CD14-positive monocyte (primary cell): ENCODE measurements at regions not wholly inside any gene's neighbourhood (a gene's known extent, or its start where the extent isn't known, plus 50 kb on each side); places are given as distances from the start of the nearest gene placed in this dataset.

Experiments used
- DNase-seq, 3 donors: peaks; one replicate each; pipeline ENCODE4 v3.0.0-alpha.2; 2011 to 2022
- H2AFZ ChIP-seq: 2 replicates; pipeline ENCODE4 v1.6.0; 2012; ENCODE audit warnings: mild to moderate bottlenecking, low read depth, low read length, inconsistent platforms; ENCODE audit not compliant: insufficient read depth, poor library complexity, severe bottlenecking
- H3K27ac ChIP-seq, 2 donors: 1 replicate in 1 of 2; 2 replicates in 1 of 2; pipeline ENCODE4 v1.5.1; 2012 to 2013; ENCODE audit warnings: low read length in 2 of 2, control low read depth in 1 of 2, inconsistent platforms in 1 of 2, low read depth in 1 of 2, mild to moderate bottlenecking in 1 of 2
- H3K27me3 ChIP-seq, 2 donors: one replicate each; pipeline versions ENCODE4 v1.6.0 to v1.6.1; 2011 to 2013; ENCODE audit warnings: low read length in 2 of 2; ENCODE audit not compliant: control insufficient read depth in 2 of 2, insufficient read depth in 2 of 2
- H3K36me3 ChIP-seq, 2 donors: replicated peaks in 1 of 2; 1 replicate in 1 of 2; 2 replicates in 1 of 2; pipeline versions ENCODE4 v1.5.1 to v1.6.1; 2012 to 2013; ENCODE audit warnings: low read length in 2 of 2, control low read depth in 1 of 2, inconsistent platforms in 1 of 2, mild to moderate bottlenecking in 1 of 2; ENCODE audit not compliant: insufficient read depth in 2 of 2, control insufficient read depth in 1 of 2
- H3K4me1 ChIP-seq, 2 donors: 1 replicate in 1 of 2; 2 replicates in 1 of 2; pipeline versions ENCODE4 v1.5.1 to v1.6.1; 2012 to 2013; ENCODE audit warnings: low read length in 2 of 2, control low read depth in 1 of 2, inconsistent platforms in 1 of 2, mild to moderate bottlenecking in 1 of 2, moderate library complexity in 1 of 2; ENCODE audit not compliant: insufficient read depth in 2 of 2, control insufficient read depth in 1 of 2
- H3K4me2 ChIP-seq: replicated peaks from 2 replicates; pipeline ENCODE3; 2012; ENCODE audit warnings: low read length, moderate library complexity, mild to moderate bottlenecking; ENCODE audit not compliant: poor library complexity, severe bottlenecking; ENCODE audit errors: extremely low read depth
- H3K4me3 ChIP-seq, 3 experiments: fragments of 200-600 bp in 1 of 3; sonication (generic) in 1 of 3; replicated peaks in 1 of 3; 1 replicate in 2 of 3; 2 replicates in 1 of 3; pipeline ENCODE4 v1.5.1; 2011 to 2013; ENCODE audit warnings: low read length in 3 of 3, mild to moderate bottlenecking in 3 of 3, control low read depth in 2 of 3, low read depth in 2 of 3, inconsistent platforms in 1 of 3, moderate library complexity in 1 of 3
- H3K79me2 ChIP-seq: 2 replicates; pipeline ENCODE4 v1.6.0; 2012; ENCODE audit warnings: mild to moderate bottlenecking, control low read depth, inconsistent platforms, low read length, moderate library complexity; ENCODE audit not compliant: insufficient read depth
- H3K9ac ChIP-seq: 2 replicates; pipeline ENCODE4 v1.6.0; 2017; ENCODE audit warnings: low read length, mild to moderate bottlenecking; ENCODE audit not compliant: insufficient read depth, poor library complexity, severe bottlenecking
- H3K9me3 ChIP-seq, 2 donors: replicated peaks in 1 of 2; 1 replicate in 1 of 2; 2 replicates in 1 of 2; pipeline versions ENCODE4 v1.5.1 to v1.6.1; 2012 to 2013; ENCODE audit warnings: low read length in 2 of 2, control low read depth in 1 of 2; ENCODE audit not compliant: control insufficient read depth in 1 of 2, insufficient read depth in 1 of 2
- H4K20me1 ChIP-seq: 2 replicates; pipeline ENCODE4 v1.6.0; 2012; ENCODE audit warnings: mild to moderate bottlenecking, low read length, control low read depth, moderate library complexity; ENCODE audit not compliant: insufficient read depth
- H3K27ac Mint-ChIP-seq, 7 donors: one replicate each; pipeline ENCODE4 v1.8.0; 2020; ENCODE audit warnings: mild to moderate bottlenecking in 7 of 7, mixed read lengths in 7 of 7, moderate library complexity in 6 of 7, inconsistent platforms in 2 of 7
- H3K27me3 Mint-ChIP-seq, 3 donors: one replicate each; pipeline ENCODE4 v1.8.0; 2021 to 2022; ENCODE audit warnings: low read depth in 3 of 3, mild to moderate bottlenecking in 3 of 3, mixed read lengths in 3 of 3, moderate library complexity in 3 of 3, inconsistent platforms in 1 of 3
- H3K36me3 Mint-ChIP-seq, 2 donors: one replicate each; pipeline ENCODE4 v1.8.0; 2020; ENCODE audit warnings: mixed read lengths in 2 of 2, inconsistent platforms in 1 of 2, mild to moderate bottlenecking in 1 of 2
- H3K4me1 Mint-ChIP-seq: one replicate; pipeline ENCODE4 v1.8.0; 2020; ENCODE audit warnings: mild to moderate bottlenecking, mixed read lengths
- H3K4me3 Mint-ChIP-seq, 2 donors: one replicate each; pipeline ENCODE4 v1.8.0; 2020; ENCODE audit warnings: mild to moderate bottlenecking in 2 of 2, mixed read lengths in 2 of 2, moderate library complexity in 1 of 2
- H3K9me3 Mint-ChIP-seq, 7 donors: one replicate each; pipeline ENCODE4 v1.8.0; 2020 to 2022; ENCODE audit warnings: mixed read lengths in 7 of 7, mild to moderate bottlenecking in 6 of 7, moderate library complexity in 6 of 7, inconsistent platforms in 2 of 7
- WGBS: methylation state at CpG from one replicate; pipeline ENCODE4 v1.1.5; 2013; ENCODE audit warnings: missing lambda C conversion rate; ENCODE audit not compliant: insufficient coverage; 5-methylcytosine and 5-hydroxymethylcytosine counted together
- intact Hi-C, 2 donors: fragments of 100-400 bp; cut with micrococcal nuclease; formaldehyde crosslinking; loops; one replicate each; pipeline versions ENCODE4 v1.15.0 to v1.15.1; 2023
- TF ChIP-seq, protein P1 (sequence below): fragments of 200-600 bp; IDR thresholded peaks from one replicate; pipeline ENCODE4 v1.8.0; 2022; ENCODE audit warnings: antibody characterized with exemption, mild to moderate bottlenecking

DNA sequence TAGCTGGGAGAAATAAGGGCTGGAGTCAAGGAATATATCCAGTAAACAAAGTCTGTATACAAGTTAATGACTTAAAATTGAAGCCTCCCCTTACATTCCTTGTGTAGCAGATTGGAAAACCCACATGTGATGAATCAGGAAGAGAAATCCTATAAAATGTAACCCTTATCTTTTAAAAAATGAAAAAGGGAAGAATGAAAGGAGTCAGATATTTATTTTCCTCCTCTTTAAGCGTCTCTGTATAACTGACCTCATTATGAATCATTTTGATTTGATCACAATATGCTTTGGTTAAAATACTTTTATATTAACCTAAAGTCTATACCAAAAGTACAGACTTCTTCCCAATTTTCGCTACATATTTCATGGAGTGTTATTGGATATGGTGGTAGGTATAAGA, 316.3 kb upstream of the STAC start:
- no peak overlapping the region for H3K9ac ChIP-seq
- H3K9me3 ChIP-seq = no peaks in the 10 kb centered on the region
- H3K4me3 ChIP-seq = no peak overlapping the region
- H3K27ac ChIP-seq = no peak overlapping the region
- WGBS = no CpG with 5 or more reads among the region's 2 CpGs
- no peak for DNase-seq
- Mint-ChIP-seq H3K4me1 (no peaks in the 10 kb centered on the region), H3K36me3 (no peaks in the 10 kb centered on the region), H3K27ac (no peak overlapping the region), H3K27me3 (no peaks in the 10 kb centered on the region), H3K4me3 (no peak overlapping the region), H3K9me3 (peaks cover 0 to 2% (median 1%) of the 10 kb centered on the region in 7 donors)
- no peaks in the 10 kb centered on the region for H3K4me1 ChIP-seq
- no peaks in the 10 kb centered on the region for H3K79me2 ChIP-seq
- no peak overlapping the region for H3K4me2 ChIP-seq
- no peaks in the 10 kb centered on the region for H3K36me3 ChIP-seq
- H4K20me1 ChIP-seq = no peaks in the 10 kb centered on the region
- no peaks in the 10 kb centered on the region for H3K27me3 ChIP-seq
- intact Hi-C loops = no loop called here
- TF ChIP-seq, protein P1, sequence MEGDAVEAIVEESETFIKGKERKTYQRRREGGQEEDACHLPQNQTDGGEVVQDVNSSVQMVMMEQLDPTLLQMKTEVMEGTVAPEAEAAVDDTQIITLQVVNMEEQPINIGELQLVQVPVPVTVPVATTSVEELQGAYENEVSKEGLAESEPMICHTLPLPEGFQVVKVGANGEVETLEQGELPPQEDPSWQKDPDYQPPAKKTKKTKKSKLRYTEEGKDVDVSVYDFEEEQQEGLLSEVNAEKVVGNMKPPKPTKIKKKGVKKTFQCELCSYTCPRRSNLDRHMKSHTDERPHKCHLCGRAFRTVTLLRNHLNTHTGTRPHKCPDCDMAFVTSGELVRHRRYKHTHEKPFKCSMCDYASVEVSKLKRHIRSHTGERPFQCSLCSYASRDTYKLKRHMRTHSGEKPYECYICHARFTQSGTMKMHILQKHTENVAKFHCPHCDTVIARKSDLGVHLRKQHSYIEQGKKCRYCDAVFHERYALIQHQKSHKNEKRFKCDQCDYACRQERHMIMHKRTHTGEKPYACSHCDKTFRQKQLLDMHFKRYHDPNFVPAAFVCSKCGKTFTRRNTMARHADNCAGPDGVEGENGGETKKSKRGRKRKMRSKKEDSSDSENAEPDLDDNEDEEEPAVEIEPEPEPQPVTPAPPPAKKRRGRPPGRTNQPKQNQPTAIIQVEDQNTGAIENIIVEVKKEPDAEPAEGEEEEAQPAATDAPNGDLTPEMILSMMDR = no peak
- no peak overlapping the region for H2AFZ ChIP-seq

DNA sequence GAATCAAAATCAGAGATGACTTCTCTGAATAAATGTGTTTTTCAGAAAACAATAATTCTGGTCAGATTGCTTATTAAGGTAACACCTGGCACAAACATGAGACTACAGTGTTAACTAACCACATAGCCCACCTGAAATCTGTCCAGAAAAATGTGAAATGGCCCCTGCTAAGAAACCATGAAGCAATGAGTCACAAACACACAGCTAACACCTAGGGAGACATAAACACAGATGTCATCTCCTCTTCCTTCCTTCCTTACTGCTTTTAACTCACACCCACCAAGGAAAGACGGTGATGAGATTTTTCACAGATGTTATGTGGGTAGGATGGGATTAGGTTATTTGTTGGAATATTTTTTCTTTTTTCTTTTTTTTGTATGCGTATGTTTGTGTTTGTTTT, 315.0 kb upstream of the STAC start:
- TF ChIP-seq, protein P1 = no peak
- intact Hi-C loops = no loop called here
- H3K27me3 Mint-ChIP-seq = no peaks in the 10 kb centered on the region
- WGBS = no CpG with 5 or more reads among the region's 2 CpGs
- Histone ChIP-seq H3K9ac (no peak overlapping the region), H3K79me2 (no peaks in the 10 kb centered on the region), H4K20me1 (no peaks in the 10 kb centered on the region), H3K4me3 (no peak overlapping the region), H3K27me3 (no peaks in the 10 kb centered on the region), H3K36me3 (no peaks in the 10 kb centered on the region), H3K27ac (no peak overlapping the region), H3K4me2 (no peak overlapping the region), H3K9me3 (no peaks in the 10 kb centered on the region), H2AFZ (no peak overlapping the region), H3K4me1 (no peaks in the 10 kb centered on the region)
- no peak overlapping the region for H3K27ac Mint-ChIP-seq
- peaks cover 0 to 2% (median 0%) of the 10 kb centered on the region in 7 donors for H3K9me3 Mint-ChIP-seq
- no peaks in the 10 kb centered on the region for H3K4me1 Mint-ChIP-seq
- DNase-seq = no peak
- no peak overlapping the region for H3K4me3 Mint-ChIP-seq
- no peaks in the 10 kb centered on the region for H3K36me3 Mint-ChIP-seq
